ENCODE measurements at regions not wholly inside any gene's neighbourhood (a gene's known extent, or its start where the extent isn't known, plus 50 kb on each side); places are given as distances from the start of the nearest gene placed in this dataset.
A peak's percentile ranks its signal among the peaks of the same experiment; 100 is the strongest.

DNA sequence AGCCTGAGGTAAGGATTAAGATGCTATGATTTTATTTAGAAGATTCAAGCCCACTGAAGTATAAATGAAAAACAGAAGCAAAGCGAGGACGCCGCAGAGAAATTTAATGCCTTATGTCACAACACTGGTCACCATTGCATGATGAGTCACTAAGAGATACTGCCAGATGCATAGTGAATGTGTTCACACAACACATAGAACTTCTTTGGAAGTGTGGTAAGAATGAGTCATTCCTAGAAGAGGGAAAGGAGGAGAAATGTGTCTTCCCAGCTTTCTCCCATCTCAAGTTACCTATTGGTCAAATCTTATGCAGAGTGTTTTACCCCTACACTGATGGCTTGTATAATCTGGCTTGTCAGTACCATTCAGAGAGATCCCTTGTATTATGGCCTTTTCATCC, 465.3 kb upstream of the ARRDC3 start (continued):
- TF ChIP-seq, protein P1, sequence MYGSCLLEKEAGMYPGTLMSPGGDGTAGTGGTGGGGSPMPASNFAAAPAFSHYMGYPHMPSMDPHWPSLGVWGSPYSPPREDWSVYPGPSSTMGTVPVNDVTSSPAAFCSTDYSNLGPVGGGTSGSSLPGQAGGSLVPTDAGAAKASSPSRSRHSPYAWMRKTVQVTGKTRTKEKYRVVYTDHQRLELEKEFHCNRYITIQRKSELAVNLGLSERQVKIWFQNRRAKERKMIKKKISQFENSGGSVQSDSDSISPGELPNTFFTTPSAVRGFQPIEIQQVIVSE (CRISPR knock-in tag; IDR thresholded peaks at IDR 0.05; ENCODE audit: borderline replicate concordance) = no peak
- TF ChIP-seq, protein P2, sequence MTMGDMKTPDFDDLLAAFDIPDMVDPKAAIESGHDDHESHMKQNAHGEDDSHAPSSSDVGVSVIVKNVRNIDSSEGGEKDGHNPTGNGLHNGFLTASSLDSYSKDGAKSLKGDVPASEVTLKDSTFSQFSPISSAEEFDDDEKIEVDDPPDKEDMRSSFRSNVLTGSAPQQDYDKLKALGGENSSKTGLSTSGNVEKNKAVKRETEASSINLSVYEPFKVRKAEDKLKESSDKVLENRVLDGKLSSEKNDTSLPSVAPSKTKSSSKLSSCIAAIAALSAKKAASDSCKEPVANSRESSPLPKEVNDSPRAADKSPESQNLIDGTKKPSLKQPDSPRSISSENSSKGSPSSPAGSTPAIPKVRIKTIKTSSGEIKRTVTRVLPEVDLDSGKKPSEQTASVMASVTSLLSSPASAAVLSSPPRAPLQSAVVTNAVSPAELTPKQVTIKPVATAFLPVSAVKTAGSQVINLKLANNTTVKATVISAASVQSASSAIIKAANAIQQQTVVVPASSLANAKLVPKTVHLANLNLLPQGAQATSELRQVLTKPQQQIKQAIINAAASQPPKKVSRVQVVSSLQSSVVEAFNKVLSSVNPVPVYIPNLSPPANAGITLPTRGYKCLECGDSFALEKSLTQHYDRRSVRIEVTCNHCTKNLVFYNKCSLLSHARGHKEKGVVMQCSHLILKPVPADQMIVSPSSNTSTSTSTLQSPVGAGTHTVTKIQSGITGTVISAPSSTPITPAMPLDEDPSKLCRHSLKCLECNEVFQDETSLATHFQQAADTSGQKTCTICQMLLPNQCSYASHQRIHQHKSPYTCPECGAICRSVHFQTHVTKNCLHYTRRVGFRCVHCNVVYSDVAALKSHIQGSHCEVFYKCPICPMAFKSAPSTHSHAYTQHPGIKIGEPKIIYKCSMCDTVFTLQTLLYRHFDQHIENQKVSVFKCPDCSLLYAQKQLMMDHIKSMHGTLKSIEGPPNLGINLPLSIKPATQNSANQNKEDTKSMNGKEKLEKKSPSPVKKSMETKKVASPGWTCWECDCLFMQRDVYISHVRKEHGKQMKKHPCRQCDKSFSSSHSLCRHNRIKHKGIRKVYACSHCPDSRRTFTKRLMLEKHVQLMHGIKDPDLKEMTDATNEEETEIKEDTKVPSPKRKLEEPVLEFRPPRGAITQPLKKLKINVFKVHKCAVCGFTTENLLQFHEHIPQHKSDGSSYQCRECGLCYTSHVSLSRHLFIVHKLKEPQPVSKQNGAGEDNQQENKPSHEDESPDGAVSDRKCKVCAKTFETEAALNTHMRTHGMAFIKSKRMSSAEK (CRISPR knock-in tag; IDR thresholded peaks at IDR 0.05; ENCODE audit: borderline replicate concordance) = no peak
- TF ChIP-seq ZNF671 (CRISPR knock-in tag; IDR thresholded peaks at IDR 0.05) (no peak), NFATC4 (CRISPR knock-in tag; IDR thresholded peaks at IDR 0.05) (no peak)

DNA sequence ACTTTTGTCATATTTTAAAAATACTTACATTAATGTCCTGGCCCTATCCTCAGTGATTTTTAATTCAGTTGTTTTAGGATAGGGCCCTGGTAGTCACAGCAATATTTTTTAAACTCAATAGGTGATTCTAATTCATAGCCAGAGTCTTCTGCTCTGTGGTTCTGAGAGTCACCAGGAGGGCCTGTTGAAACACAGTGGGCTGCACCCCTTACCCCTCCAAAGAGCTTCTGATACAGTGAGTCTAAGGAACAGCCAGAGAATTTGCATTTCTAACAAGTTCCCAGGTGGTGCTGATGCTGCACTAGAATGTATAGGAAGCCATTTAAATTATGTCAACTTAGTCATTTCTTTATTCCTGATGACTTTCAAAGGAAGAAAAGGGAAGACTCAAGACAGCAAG, 458.3 kb upstream of the ARRDC3 start:
- no peak overlapping the region for H3K4me3 Mint-ChIP-seq
- CTCF ChIA-PET = no interaction called here
- ATAC-seq (peak; percentile 80), DNase-seq (ENCODE audit: low spot score) (no peak)
- TF ChIP-seq, protein P3, sequence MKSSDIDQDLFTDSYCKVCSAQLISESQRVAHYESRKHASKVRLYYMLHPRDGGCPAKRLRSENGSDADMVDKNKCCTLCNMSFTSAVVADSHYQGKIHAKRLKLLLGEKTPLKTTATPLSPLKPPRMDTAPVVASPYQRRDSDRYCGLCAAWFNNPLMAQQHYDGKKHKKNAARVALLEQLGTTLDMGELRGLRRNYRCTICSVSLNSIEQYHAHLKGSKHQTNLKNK (CRISPR knock-in tag; IDR thresholded peaks at IDR 0.05) = no peak
- TF ChIP-seq SMAD3 (CRISPR knock-in tag; IDR thresholded peaks at IDR 0.05; ENCODE audit: borderline replicate concordance) = no peak
- POLR2A ChIA-PET = no interaction called here
- no peaks in the 10 kb centered on the region for H3K9me3 Mint-ChIP-seq
- H3K4me1 Mint-ChIP-seq = peaks cover 39% of the 10 kb centered on the region
- no peaks in the 10 kb centered on the region for H3K36me3 Mint-ChIP-seq
- H3K27me3 Mint-ChIP-seq (ENCODE audit: low read depth) = no peaks in the 10 kb centered on the region
- no peak overlapping the region; the same call in 1 of the 2 replicates for H3K27ac Mint-ChIP-seq

DNA sequence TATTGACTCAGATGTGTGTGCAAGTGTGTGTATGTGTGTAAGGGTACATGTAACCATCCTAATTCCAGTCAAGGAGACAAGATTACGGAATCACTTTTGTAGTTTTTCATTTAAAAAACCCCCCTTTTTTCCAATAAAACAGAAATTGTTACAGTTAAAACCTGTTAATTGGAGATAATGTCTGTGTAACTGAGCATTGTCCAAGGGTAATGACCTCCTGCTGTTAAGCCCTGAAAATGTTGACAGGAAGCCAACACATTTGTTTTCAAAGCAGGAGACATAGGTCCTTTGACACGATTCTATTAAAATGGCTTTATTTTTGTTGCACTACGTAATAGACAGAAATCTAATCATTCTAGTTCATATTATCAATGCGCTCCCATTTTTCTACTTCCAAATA, 457.3 kb upstream of the ARRDC3 start:
- POLR2A ChIA-PET = no interaction called here
- CTCF ChIA-PET = no interaction called here

DNA sequence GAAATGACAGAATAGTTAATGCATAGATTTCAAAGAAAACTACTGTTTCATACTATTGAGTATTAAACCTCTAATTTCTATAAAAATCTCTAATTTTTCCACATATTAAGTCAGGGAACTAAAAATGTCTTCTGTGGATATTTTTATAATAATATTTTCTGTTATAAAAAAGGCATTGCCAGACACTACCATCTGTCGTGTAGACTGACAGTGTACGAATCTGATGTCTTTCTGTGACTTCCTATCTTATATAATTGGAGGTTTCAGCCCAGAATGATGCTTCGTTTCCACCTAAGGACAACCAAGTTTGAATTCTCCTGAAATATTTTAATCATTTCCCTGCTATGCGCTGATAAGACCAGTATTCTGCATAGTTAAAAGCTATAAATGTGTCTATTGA, 456.6 kb upstream of the ARRDC3 start:
- POLR2A ChIA-PET = no interaction called here
- Mint-ChIP-seq H3K4me1 (peaks cover 39% of the 10 kb centered on the region), H3K27ac (no peak overlapping the region), H3K4me3 (no peak overlapping the region), H3K36me3 (no peaks in the 10 kb centered on the region), H3K27me3 (ENCODE audit: low read depth) (no peaks in the 10 kb centered on the region), H3K9me3 (no peaks in the 10 kb centered on the region)
- CTCF ChIA-PET = no interaction called here
- DNase-seq (ENCODE audit: low spot score) (no peak), ATAC-seq (no peak)
- TF ChIP-seq, protein P4, sequence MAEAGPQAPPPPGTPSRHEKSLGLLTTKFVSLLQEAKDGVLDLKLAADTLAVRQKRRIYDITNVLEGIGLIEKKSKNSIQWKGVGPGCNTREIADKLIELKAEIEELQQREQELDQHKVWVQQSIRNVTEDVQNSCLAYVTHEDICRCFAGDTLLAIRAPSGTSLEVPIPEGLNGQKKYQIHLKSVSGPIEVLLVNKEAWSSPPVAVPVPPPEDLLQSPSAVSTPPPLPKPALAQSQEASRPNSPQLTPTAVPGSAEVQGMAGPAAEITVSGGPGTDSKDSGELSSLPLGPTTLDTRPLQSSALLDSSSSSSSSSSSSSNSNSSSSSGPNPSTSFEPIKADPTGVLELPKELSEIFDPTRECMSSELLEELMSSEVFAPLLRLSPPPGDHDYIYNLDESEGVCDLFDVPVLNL (CRISPR knock-in tag; IDR thresholded peaks at IDR 0.05; ENCODE audit: borderline replicate concordance, low read depth) = no peak
- TF ChIP-seq, protein P1 (CRISPR knock-in tag; IDR thresholded peaks at IDR 0.05; ENCODE audit: borderline replicate concordance) = no peak
- TF ChIP-seq, protein P5, sequence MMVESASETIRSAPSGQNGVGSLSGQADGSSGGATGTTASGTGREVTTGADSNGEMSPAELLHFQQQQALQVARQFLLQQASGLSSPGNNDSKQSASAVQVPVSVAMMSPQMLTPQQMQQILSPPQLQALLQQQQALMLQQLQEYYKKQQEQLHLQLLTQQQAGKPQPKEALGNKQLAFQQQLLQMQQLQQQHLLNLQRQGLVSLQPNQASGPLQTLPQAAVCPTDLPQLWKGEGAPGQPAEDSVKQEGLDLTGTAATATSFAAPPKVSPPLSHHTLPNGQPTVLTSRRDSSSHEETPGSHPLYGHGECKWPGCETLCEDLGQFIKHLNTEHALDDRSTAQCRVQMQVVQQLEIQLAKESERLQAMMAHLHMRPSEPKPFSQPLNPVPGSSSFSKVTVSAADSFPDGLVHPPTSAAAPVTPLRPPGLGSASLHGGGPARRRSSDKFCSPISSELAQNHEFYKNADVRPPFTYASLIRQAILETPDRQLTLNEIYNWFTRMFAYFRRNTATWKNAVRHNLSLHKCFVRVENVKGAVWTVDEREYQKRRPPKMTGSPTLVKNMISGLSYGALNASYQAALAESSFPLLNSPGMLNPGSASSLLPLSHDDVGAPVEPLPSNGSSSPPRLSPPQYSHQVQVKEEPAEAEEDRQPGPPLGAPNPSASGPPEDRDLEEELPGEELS (CRISPR knock-in tag; IDR thresholded peaks at IDR 0.05) = no peak
- TF ChIP-seq NR1H2 (CRISPR knock-in tag; IDR thresholded peaks at IDR 0.05) = no peak
- no peak for TF ChIP-seq JUN (CRISPR knock-in tag; IDR thresholded peaks at IDR 0.05)
- TF ChIP-seq MYBL2 (CRISPR knock-in tag; IDR thresholded peaks at IDR 0.05) = no peak
- TF ChIP-seq ELF4 (CRISPR knock-in tag; IDR thresholded peaks at IDR 0.05; ENCODE audit: low read depth) = no peak

More for the DNA sequence above, 457.3 kb upstream of the ARRDC3 start:
- DNase-seq (ENCODE audit: low spot score) = no peak
- Mint-ChIP-seq H3K9me3 (no peaks in the 10 kb centered on the region), H3K4me1 (peaks cover 39% of the 10 kb centered on the region), H3K36me3 (no peaks in the 10 kb centered on the region), H3K4me3 (no peak overlapping the region), H3K27me3 (ENCODE audit: low read depth) (no peaks in the 10 kb centered on the region), H3K27ac (no peak overlapping the region)
- TF ChIP-seq, protein P6, sequence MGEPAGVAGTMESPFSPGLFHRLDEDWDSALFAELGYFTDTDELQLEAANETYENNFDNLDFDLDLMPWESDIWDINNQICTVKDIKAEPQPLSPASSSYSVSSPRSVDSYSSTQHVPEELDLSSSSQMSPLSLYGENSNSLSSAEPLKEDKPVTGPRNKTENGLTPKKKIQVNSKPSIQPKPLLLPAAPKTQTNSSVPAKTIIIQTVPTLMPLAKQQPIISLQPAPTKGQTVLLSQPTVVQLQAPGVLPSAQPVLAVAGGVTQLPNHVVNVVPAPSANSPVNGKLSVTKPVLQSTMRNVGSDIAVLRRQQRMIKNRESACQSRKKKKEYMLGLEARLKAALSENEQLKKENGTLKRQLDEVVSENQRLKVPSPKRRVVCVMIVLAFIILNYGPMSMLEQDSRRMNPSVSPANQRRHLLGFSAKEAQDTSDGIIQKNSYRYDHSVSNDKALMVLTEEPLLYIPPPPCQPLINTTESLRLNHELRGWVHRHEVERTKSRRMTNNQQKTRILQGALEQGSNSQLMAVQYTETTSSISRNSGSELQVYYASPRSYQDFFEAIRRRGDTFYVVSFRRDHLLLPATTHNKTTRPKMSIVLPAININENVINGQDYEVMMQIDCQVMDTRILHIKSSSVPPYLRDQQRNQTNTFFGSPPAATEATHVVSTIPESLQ (CRISPR knock-in tag; IDR thresholded peaks at IDR 0.05) = no peak
- TF ChIP-seq ZNF232 (CRISPR knock-in tag; IDR thresholded peaks at IDR 0.05) (no peak), TEAD1 (CRISPR knock-in tag; IDR thresholded peaks at IDR 0.05) (no peak), FOXK1 (CRISPR knock-in tag; IDR thresholded peaks at IDR 0.05) (no peak)
- TF ChIP-seq, protein P7, sequence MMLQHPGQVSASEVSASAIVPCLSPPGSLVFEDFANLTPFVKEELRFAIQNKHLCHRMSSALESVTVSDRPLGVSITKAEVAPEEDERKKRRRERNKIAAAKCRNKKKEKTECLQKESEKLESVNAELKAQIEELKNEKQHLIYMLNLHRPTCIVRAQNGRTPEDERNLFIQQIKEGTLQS (CRISPR knock-in tag; conservative IDR thresholded peaks at IDR 0.05) = no peak
- TF ChIP-seq, protein P8, sequence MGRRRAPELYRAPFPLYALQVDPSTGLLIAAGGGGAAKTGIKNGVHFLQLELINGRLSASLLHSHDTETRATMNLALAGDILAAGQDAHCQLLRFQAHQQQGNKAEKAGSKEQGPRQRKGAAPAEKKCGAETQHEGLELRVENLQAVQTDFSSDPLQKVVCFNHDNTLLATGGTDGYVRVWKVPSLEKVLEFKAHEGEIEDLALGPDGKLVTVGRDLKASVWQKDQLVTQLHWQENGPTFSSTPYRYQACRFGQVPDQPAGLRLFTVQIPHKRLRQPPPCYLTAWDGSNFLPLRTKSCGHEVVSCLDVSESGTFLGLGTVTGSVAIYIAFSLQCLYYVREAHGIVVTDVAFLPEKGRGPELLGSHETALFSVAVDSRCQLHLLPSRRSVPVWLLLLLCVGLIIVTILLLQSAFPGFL (CRISPR knock-in tag; IDR thresholded peaks at IDR 0.05; ENCODE audit: borderline replicate concordance) = no peak
- ATAC-seq = no peak
